ENCODE measurements at regions not wholly inside any gene's neighbourhood (a gene's known extent, or its start where the extent isn't known, plus 50 kb on each side); places are given as distances from the start of the nearest gene placed in this dataset.

DNA sequence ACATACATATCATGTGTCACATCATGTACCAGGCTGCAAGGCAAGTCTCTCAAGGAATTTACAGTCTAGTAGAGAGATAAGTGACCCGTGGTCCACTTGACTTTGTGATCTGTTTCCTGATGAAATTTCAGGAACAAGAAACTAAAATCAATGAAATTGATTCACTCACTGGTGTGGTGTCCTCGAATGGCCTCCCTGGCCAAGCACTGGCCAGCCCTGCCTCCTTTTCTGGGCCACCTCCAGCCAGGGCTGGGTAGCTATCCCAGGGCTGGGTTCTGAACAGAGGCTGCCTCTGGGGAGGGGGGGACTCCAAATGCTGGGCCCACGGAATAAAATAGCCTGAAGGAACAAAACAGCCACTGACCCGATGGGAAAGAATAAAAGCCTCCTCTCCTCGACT lies 182.2 kb downstream of the HERPUD2 start:
- no peak overlapping the region for H3K27ac ChIP-seq (ENCODE audit: low read depth in 1 of 2, low read length in 1 of 2)
- H3K9me3 ChIP-seq (ENCODE audit: control insufficient read depth in 2 of 2, insufficient read depth in 1 of 2, low read length in 1 of 2): no peaks in the 10 kb centered on the region
- DNase-seq (ENCODE audit: low read depth in 6 of 9, low spot score in 9 of 9): no peak
- no peaks in the 10 kb centered on the region for H3K27me3 ChIP-seq (ENCODE audit: control insufficient read depth in 2 of 2, insufficient read depth in 1 of 2, low read length in 1 of 2)
- no peaks in the 10 kb centered on the region for H3K4me1 ChIP-seq (ENCODE audit: control insufficient read depth in 2 of 2, insufficient read depth in 2 of 2, low read length in 2 of 2)
- 84% methylated on average over 5 of the region's 5 CpGs for WGBS
- no peak overlapping the region for H3K4me3 ChIP-seq (ENCODE audit: low read length in 2 of 2)
- H3K36me3 ChIP-seq (ENCODE audit: control insufficient read depth in 2 of 2, insufficient read depth in 2 of 2, low read length in 1 of 2): no peaks in the 10 kb centered on the region

DNA sequence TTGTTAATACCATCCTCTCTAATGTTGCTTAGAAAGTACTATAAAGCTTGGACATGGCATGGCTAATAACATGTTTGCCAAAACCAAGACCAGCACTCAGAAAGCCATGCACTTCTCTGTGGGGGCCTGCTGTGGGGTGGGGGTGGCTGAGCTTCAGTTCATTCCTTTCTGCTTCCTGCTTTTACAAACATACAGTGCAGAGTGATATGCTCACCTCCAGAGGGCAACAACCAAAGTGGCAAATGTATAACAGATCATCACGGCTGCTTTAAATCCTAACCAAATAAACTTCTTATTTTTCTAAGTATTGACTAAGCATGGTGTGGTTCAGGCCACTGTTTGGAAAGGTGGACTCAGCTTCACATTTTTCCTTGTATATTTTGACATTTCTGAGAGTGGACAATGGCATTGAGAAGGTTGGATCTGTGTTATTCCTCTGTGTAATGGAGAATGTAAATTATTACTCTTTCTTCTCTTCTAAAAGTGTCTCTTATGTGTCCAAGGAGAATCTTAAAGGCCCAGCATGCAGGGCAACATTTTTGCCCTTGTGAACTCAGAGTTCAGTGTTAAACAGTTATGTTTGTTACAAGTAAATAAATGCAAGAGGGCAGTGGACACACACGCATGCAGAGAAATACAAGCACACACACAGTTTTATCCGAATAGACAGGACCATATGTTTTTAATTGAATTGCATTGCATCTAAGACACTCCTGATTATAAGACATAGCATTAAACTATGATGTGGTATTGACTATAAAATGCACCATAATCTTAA lies 186.1 kb downstream of the HERPUD2 start:
- Histone ChIP-seq H3K4me3 (ENCODE audit: low read length in 2 of 2) (no peak overlapping the region), H3K27ac (ENCODE audit: low read depth in 1 of 2, low read length in 1 of 2) (no peak overlapping the region), H3K36me3 (ENCODE audit: control insufficient read depth in 2 of 2, insufficient read depth in 2 of 2, low read length in 1 of 2) (no peaks in the 10 kb centered on the region), H3K9me3 (ENCODE audit: control insufficient read depth in 2 of 2, insufficient read depth in 1 of 2, low read length in 1 of 2) (no peaks in the 10 kb centered on the region), H3K27me3 (ENCODE audit: control insufficient read depth in 2 of 2, insufficient read depth in 1 of 2, low read length in 1 of 2) (peaks cover 0 to 2% of the 10 kb centered on the region in 2 donors), H3K4me1 (ENCODE audit: control insufficient read depth in 2 of 2, insufficient read depth in 2 of 2, low read length in 2 of 2) (no peaks in the 10 kb centered on the region)
- DNase-seq (ENCODE audit: low read depth in 6 of 9, low spot score in 9 of 9): no peak
- 92% methylated on average over 3 of the region's 3 CpGs for WGBS

DNA sequence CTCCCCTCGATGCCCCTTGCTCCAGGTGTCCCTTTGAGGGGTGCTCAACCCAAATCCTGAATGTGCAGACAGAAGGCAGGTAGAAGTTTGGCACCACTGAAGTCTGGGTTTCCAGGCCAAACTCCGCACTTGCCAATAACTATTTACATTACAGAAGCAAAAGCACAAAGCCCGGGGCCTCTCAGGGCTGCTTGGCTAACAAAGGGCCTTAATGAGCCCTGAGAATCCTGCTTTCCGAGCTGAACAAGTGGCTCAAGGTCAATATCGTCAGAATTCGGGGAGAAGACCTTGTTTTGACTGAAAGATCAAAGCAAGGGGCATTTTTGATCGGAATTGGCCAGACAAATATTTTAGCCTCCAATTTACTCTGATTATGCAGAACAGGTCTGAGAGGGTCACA lies 189.9 kb downstream of the HERPUD2 start:
- peaks cover 2% of the 10 kb centered on the region in 2 donors for H3K27me3 ChIP-seq (ENCODE audit: control insufficient read depth in 2 of 2, insufficient read depth in 1 of 2, low read length in 1 of 2)
- no peaks in the 10 kb centered on the region for H3K4me1 ChIP-seq (ENCODE audit: control insufficient read depth in 2 of 2, insufficient read depth in 2 of 2, low read length in 2 of 2)
- no peak for DNase-seq (ENCODE audit: low read depth in 6 of 9, low spot score in 9 of 9)
- H3K27ac ChIP-seq (ENCODE audit: low read depth in 1 of 2, low read length in 1 of 2): no peak overlapping the region
- no peaks in the 10 kb centered on the region for H3K9me3 ChIP-seq (ENCODE audit: control insufficient read depth in 2 of 2, insufficient read depth in 1 of 2, low read length in 1 of 2)
- H3K36me3 ChIP-seq (ENCODE audit: control insufficient read depth in 2 of 2, insufficient read depth in 2 of 2, low read length in 1 of 2): no peaks in the 10 kb centered on the region
- no peak overlapping the region for H3K4me3 ChIP-seq (ENCODE audit: low read length in 2 of 2)
- WGBS: 84% methylated on average over 7 of the region's 7 CpGs

DNA sequence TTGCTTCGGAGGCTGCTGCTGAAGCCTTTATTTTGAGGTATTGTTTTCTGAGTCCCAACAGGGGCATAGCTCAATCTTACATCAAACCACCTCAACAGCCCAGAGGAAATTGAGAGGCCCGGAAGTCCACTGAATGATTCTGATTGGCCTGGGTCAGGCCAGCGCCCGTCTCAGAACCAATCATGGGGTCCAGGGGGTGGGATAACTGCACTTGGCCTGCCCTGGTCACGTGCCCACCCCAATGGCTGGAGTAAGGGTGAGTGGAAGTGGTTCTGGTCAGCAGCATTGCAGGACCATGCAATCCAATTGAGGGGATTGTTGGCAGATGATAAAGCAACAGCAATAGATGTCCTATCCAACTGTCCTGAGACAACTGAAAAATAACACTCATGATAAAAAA lies 190.6 kb downstream of the HERPUD2 start:
- Histone ChIP-seq H3K36me3 (ENCODE audit: control insufficient read depth in 2 of 2, insufficient read depth in 2 of 2, low read length in 1 of 2) (no peaks in the 10 kb centered on the region), H3K9me3 (ENCODE audit: control insufficient read depth in 2 of 2, insufficient read depth in 1 of 2, low read length in 1 of 2) (no peaks in the 10 kb centered on the region), H3K27ac (ENCODE audit: low read depth in 1 of 2, low read length in 1 of 2) (no peak overlapping the region), H3K27me3 (ENCODE audit: control insufficient read depth in 2 of 2, insufficient read depth in 1 of 2, low read length in 1 of 2) (peaks cover 2% of the 10 kb centered on the region in 2 donors), H3K4me1 (ENCODE audit: control insufficient read depth in 2 of 2, insufficient read depth in 2 of 2, low read length in 2 of 2) (no peaks in the 10 kb centered on the region), H3K4me3 (ENCODE audit: low read length in 2 of 2) (no peak overlapping the region)
- 93% methylated on average over 5 of the region's 5 CpGs for WGBS
- DNase-seq (ENCODE audit: low read depth in 6 of 9, low spot score in 9 of 9): no peak

DNA sequence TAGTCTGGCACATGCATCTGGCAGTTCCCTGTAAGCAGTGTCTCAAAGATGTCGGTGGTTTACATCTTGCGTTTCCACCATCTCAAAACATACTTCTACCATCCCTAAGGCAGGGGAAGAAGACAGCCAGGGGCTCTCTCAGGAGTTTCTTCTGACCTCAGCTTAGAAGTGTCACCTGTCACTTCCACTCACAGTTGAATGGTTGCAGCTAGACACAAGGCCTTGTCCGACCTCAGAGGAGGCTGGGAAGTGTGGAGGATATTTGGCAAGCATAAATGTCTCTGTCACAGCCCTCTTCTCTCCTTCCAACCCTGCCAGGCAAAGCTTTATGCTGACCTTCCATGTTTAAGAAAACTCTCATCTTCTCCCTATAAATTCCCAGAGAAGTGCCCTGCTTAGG lies 193.3 kb downstream of the HERPUD2 start:
- H3K36me3 ChIP-seq (ENCODE audit: control insufficient read depth in 2 of 2, insufficient read depth in 2 of 2, low read length in 1 of 2): no peaks in the 10 kb centered on the region
- no peaks in the 10 kb centered on the region for H3K4me1 ChIP-seq (ENCODE audit: control insufficient read depth in 2 of 2, insufficient read depth in 2 of 2, low read length in 2 of 2)
- no peak for DNase-seq (ENCODE audit: low read depth in 6 of 9, low spot score in 9 of 9)
- no peaks in the 10 kb centered on the region for H3K9me3 ChIP-seq (ENCODE audit: control insufficient read depth in 2 of 2, insufficient read depth in 1 of 2, low read length in 1 of 2)
- WGBS: 93% methylated on average over 3 of the region's 3 CpGs
- H3K27me3 ChIP-seq (ENCODE audit: control insufficient read depth in 2 of 2, insufficient read depth in 1 of 2, low read length in 1 of 2): peaks cover 2 to 6% of the 10 kb centered on the region in 2 donors
- H3K27ac ChIP-seq (ENCODE audit: low read depth in 1 of 2, low read length in 1 of 2): no peak overlapping the region
- H3K4me3 ChIP-seq (ENCODE audit: low read length in 2 of 2): no peak overlapping the region

DNA sequence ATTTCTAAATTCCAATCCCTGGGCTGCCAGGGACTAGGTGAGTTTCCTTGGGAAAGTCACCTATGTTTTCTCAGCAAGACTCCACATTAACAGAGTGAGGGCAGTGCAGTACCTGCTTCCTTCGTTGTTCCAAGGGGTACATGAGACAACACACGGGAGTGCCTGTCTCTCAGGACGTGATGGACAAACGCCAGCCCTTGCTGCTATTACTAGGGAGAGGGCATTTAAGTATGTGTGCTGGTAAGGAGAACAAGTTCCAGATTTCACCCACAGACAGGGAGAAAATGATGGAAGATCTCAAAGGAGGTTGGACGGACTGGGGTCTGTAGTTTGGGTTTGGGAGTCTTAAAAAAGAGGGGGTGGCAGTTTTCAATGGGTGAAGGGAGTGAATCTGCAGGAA lies 195.7 kb downstream of the HERPUD2 start:
- H3K27me3 ChIP-seq (ENCODE audit: control insufficient read depth in 2 of 2, insufficient read depth in 1 of 2, low read length in 1 of 2): peaks cover 2 to 4% of the 10 kb centered on the region in 2 donors

DNA sequence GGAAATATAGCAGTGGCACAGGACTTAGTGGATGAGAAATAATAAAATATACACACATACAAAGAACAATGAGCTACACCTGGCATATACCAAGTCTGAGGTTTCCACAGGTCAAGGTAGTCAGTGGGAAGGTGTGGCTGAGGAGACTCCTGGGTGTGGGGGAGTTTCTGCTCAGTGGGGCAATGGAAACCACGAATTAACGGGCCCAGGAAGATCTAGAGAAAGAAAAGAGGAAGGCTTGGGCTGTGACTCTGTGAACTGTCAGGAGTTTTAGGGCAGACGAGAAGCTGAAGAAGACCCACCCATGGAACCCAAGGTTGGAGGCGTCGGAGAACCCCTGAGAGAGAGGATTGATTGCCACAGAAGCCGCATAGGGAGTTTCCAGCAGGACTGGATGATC lies 196.5 kb downstream of the HERPUD2 start:
- Histone ChIP-seq H3K9me3 (ENCODE audit: control insufficient read depth in 2 of 2, insufficient read depth in 1 of 2, low read length in 1 of 2) (no peaks in the 10 kb centered on the region), H3K4me3 (ENCODE audit: low read length in 2 of 2) (no peak overlapping the region), H3K27ac (ENCODE audit: low read depth in 1 of 2, low read length in 1 of 2) (no peak overlapping the region), H3K4me1 (ENCODE audit: control insufficient read depth in 2 of 2, insufficient read depth in 2 of 2, low read length in 2 of 2) (no peaks in the 10 kb centered on the region), H3K27me3 (ENCODE audit: control insufficient read depth in 2 of 2, insufficient read depth in 1 of 2, low read length in 1 of 2) (peaks cover 2 to 4% of the 10 kb centered on the region in 2 donors), H3K36me3 (ENCODE audit: control insufficient read depth in 2 of 2, insufficient read depth in 2 of 2, low read length in 1 of 2) (no peaks in the 10 kb centered on the region)
- 78% methylated on average over 6 of the region's 6 CpGs for WGBS
- no peak for DNase-seq (ENCODE audit: low read depth in 6 of 9, low spot score in 9 of 9)

More for the DNA sequence above, 195.7 kb downstream of the HERPUD2 start:
- no peak for DNase-seq (ENCODE audit: low read depth in 6 of 9, low spot score in 9 of 9)
- no peak overlapping the region for H3K4me3 ChIP-seq (ENCODE audit: low read length in 2 of 2)
- H3K27ac ChIP-seq (ENCODE audit: low read depth in 1 of 2, low read length in 1 of 2): no peak overlapping the region
- H3K4me1 ChIP-seq (ENCODE audit: control insufficient read depth in 2 of 2, insufficient read depth in 2 of 2, low read length in 2 of 2): no peaks in the 10 kb centered on the region
- no peaks in the 10 kb centered on the region for H3K9me3 ChIP-seq (ENCODE audit: control insufficient read depth in 2 of 2, insufficient read depth in 1 of 2, low read length in 1 of 2)
- 95% methylated on average over 5 of the region's 5 CpGs for WGBS
- H3K36me3 ChIP-seq (ENCODE audit: control insufficient read depth in 2 of 2, insufficient read depth in 2 of 2, low read length in 1 of 2): no peaks in the 10 kb centered on the region

DNA sequence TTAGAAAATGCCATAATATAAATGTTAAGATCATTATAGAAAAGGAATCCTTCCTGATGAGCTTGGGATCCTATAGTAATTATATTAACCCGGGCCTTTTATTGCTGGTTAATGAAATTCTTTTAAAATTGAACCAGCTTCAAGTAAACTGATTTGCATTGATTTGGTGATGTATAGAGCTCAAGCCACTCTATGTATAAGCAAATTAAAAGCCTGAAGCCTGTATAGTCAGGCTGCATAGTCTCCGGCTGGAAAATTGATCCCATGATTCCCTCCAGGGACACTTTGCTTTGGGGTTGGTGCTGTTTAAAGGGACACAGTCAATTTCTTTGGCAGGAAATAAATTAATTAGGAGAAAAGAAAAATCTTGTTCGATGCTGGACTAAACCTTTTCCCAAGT lies 199.1 kb downstream of the HERPUD2 start:
- 94% methylated on average over 3 of the region's 3 CpGs for WGBS
- DNase-seq (ENCODE audit: low read depth in 6 of 9, low spot score in 9 of 9): no peak
- Histone ChIP-seq H3K9me3 (ENCODE audit: control insufficient read depth in 2 of 2, insufficient read depth in 1 of 2, low read length in 1 of 2) (no peaks in the 10 kb centered on the region), H3K36me3 (ENCODE audit: control insufficient read depth in 2 of 2, insufficient read depth in 2 of 2, low read length in 1 of 2) (no peaks in the 10 kb centered on the region), H3K4me1 (ENCODE audit: control insufficient read depth in 2 of 2, insufficient read depth in 2 of 2, low read length in 2 of 2) (no peaks in the 10 kb centered on the region), H3K27ac (ENCODE audit: low read depth in 1 of 2, low read length in 1 of 2) (no peak overlapping the region), H3K27me3 (ENCODE audit: control insufficient read depth in 2 of 2, insufficient read depth in 1 of 2, low read length in 1 of 2) (peaks cover 0 to 4% of the 10 kb centered on the region in 2 donors), H3K4me3 (ENCODE audit: low read length in 2 of 2) (no peak overlapping the region)

DNA sequence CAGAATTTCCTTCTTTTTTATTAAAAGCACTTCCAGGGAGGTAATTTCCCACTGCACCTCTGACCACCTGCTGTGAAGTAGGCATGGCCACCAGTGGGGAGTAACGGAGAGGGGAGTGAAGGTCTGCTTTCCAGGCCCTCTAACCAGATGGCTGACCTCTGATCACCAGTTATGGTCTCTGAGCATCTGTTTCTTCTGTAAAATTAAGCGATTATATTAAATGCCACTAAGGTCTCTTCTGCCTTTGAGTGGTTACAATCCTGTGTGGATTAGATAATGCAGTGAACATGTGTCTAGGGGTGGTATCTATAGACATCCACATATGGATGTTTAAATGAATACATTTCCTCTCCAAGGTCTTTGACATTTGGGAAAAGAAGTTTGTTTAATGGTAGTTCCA lies 199.6 kb downstream of the HERPUD2 start:
- Histone ChIP-seq H3K4me3 (ENCODE audit: low read length in 2 of 2) (no peak overlapping the region), H3K9me3 (ENCODE audit: control insufficient read depth in 2 of 2, insufficient read depth in 1 of 2, low read length in 1 of 2) (no peaks in the 10 kb centered on the region), H3K4me1 (ENCODE audit: control insufficient read depth in 2 of 2, insufficient read depth in 2 of 2, low read length in 2 of 2) (no peaks in the 10 kb centered on the region), H3K36me3 (ENCODE audit: control insufficient read depth in 2 of 2, insufficient read depth in 2 of 2, low read length in 1 of 2) (no peaks in the 10 kb centered on the region), H3K27ac (ENCODE audit: low read depth in 1 of 2, low read length in 1 of 2) (no peak overlapping the region), H3K27me3 (ENCODE audit: control insufficient read depth in 2 of 2, insufficient read depth in 1 of 2, low read length in 1 of 2) (peaks cover 0 to 4% of the 10 kb centered on the region in 2 donors)
- 95% methylated on average over 2 of the region's 2 CpGs for WGBS
- DNase-seq (ENCODE audit: low read depth in 6 of 9, low spot score in 9 of 9): no peak

Measured in thymus (tissue), 11 donors.